IPS-15b (cell line): ENCODE measurements at regions not wholly inside any gene's neighbourhood (a gene's known extent, or its start where the extent isn't known, plus 50 kb on each side); places are given as distances from the start of the nearest gene placed in this dataset.

ENCODE experiments used
- H3K27me3 ChIP-seq: one replicate; pipeline ENCODE4 v1.6.1; 2013; ENCODE audit warnings: low read length; ENCODE audit not compliant: control insufficient read depth, insufficient read depth
- H3K36me3 ChIP-seq: one replicate; pipeline ENCODE4 v1.6.1; 2013; ENCODE audit warnings: low read length; ENCODE audit not compliant: control insufficient read depth, insufficient read depth
- H3K4me1 ChIP-seq: one replicate; pipeline ENCODE4 v1.6.1; 2013; ENCODE audit warnings: mild to moderate bottlenecking, low read length; ENCODE audit not compliant: control insufficient read depth, insufficient read depth
- H3K4me3 ChIP-seq: one replicate; pipeline ENCODE4 v1.5.1; 2013; ENCODE audit warnings: low read depth, low read length
- H3K9ac ChIP-seq: one replicate; pipeline ENCODE4 v1.6.1; 2013; ENCODE audit warnings: low read depth, mild to moderate bottlenecking, low read length
- H3K9me3 ChIP-seq: one replicate; pipeline ENCODE4 v1.6.1; 2013; ENCODE audit warnings: mild to moderate bottlenecking, low read length; ENCODE audit not compliant: control insufficient read depth, insufficient read depth

GRCh38 chr6:40164345-40164755 is 230.1 kb upstream of the MOCS1 start:
- Histone ChIP-seq H3K27me3 (no peaks in the 10 kb centered on the region), H3K36me3 (no peaks in the 10 kb centered on the region), H3K4me3 (no peak overlapping the region), H3K9me3 (no peaks in the 10 kb centered on the region), H3K9ac (no peak overlapping the region), H3K4me1 (no peaks in the 10 kb centered on the region)

GRCh38 chr6:40163924-40164323 is 229.7 kb upstream of the MOCS1 start:
- H3K9ac ChIP-seq: no peak overlapping the region
- H3K4me1 ChIP-seq: no peaks in the 10 kb centered on the region
- H3K9me3 ChIP-seq: no peaks in the 10 kb centered on the region
- H3K36me3 ChIP-seq: no peaks in the 10 kb centered on the region
- H3K27me3 ChIP-seq: no peaks in the 10 kb centered on the region
- no peak overlapping the region for H3K4me3 ChIP-seq

- no peaks in the 10 kb centered on the region for H3K36me3 ChIP-seq
- no peak overlapping the region for H3K9ac ChIP-seq
- no peaks in the 10 kb centered on the region for H3K9me3 ChIP-seq
- no peak overlapping the region for H3K4me3 ChIP-seq
- no peaks in the 10 kb centered on the region for H3K4me1 ChIP-seq
- H3K27me3 ChIP-seq: no peaks in the 10 kb centered on the region
These were observed 227.8 kb upstream of the MOCS1 start for GRCh38 chr6:40162074-40162473.

GRCh38 chr6:40160826-40161225 is 226.6 kb upstream of the MOCS1 start:
- no peaks in the 10 kb centered on the region for H3K4me1 ChIP-seq
- H3K9ac ChIP-seq: no peak overlapping the region
- H3K36me3 ChIP-seq: no peaks in the 10 kb centered on the region
- no peaks in the 10 kb centered on the region for H3K27me3 ChIP-seq
- H3K4me3 ChIP-seq: no peak overlapping the region
- H3K9me3 ChIP-seq: no peaks in the 10 kb centered on the region

DNA sequence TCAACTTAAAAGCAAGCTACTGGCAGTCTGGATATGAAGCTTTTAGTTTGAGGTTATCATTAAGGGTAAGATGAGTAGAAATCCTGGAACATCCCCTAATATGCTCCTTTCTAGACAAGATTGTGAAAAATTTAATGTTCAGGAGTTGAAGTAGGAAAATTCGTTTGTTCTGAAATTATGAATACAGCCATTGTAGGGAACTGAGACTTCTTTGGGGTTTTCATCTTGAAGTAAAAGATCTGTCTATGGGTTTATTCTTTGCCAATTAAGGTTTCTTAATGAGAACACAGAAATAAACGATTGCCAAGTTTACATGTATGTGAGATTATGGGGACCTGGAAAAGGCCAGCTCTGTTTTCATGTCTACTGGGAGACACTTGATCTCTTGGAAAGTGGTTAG is 225.6 kb upstream of the MOCS1 start:
- H3K36me3 ChIP-seq: no peaks in the 10 kb centered on the region
- no peak overlapping the region for H3K4me3 ChIP-seq
- H3K4me1 ChIP-seq: no peaks in the 10 kb centered on the region
- H3K9me3 ChIP-seq: no peaks in the 10 kb centered on the region
- H3K9ac ChIP-seq: no peak overlapping the region
- no peaks in the 10 kb centered on the region for H3K27me3 ChIP-seq

GRCh38 chr6:40152701-40153436 is 218.6 kb upstream of the MOCS1 start:
- H3K4me1 ChIP-seq: no peaks in the 10 kb centered on the region
- no peak overlapping the region for H3K4me3 ChIP-seq
- no peaks in the 10 kb centered on the region for H3K9me3 ChIP-seq
- no peaks in the 10 kb centered on the region for H3K36me3 ChIP-seq
- H3K27me3 ChIP-seq: no peaks in the 10 kb centered on the region
- H3K9ac ChIP-seq: no peak overlapping the region

DNA sequence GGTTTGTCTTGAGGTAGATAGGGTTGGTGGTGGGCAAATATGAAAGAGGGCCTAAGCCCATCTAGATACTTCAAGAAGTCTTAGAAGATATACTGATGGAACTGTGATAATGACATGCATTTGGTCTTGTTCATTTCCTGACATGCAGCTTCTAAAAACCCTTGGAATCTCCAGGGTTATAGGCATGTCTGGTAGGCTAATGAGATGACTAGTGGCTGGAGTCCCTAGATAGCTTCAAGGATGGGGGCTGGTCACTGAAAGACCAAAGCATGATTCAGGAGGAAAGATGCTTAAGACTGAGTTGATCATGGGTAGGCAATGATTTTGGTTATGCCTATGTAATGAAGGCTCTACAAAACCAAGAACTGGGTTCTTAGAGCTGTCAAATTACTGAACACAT is 217.9 kb upstream of the MOCS1 start:
- H3K4me3 ChIP-seq: no peak overlapping the region
- no peaks in the 10 kb centered on the region for H3K4me1 ChIP-seq
- no peak overlapping the region for H3K9ac ChIP-seq
- H3K27me3 ChIP-seq: no peaks in the 10 kb centered on the region
- no peaks in the 10 kb centered on the region for H3K36me3 ChIP-seq
- H3K9me3 ChIP-seq: no peaks in the 10 kb centered on the region

DNA sequence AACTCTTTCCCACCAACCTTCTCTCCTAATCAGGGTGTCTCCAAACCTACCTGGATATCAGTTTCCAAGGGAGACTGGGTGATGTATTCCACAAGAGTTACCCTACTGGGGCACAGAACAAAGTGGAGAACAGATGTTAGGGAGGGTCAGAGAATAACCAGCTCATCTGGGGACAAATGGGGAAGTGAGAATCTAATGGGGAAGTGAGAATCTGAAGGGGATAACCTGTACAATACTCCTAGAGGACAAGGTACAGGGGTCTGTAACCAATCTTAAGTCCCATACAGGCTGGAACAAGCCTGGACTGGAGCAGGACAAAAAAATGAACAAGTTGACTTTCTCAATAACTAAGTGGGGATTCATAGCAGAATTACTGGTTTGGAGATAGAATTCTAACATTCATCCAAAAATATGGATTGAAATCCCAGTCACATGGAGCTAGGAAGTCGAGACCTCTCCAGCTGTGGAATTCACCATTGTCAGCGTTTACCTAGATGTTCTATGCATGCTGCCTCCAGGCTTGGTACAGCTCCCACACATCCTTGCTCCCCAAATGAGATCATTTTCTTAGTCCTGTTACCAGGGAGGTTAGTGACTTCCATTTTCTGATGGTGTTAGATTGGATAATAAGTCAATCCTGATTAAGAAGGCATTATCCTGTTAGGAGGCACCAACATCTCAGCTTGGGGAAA is 214.8 kb upstream of the MOCS1 start:
- Histone ChIP-seq H3K4me1 (no peaks in the 10 kb centered on the region), H3K9ac (no peak overlapping the region), H3K27me3 (peaks cover 2% of the 10 kb centered on the region), H3K4me3 (no peak overlapping the region), H3K36me3 (no peaks in the 10 kb centered on the region), H3K9me3 (no peaks in the 10 kb centered on the region)

- Histone ChIP-seq H3K27me3 (peaks cover 2% of the 10 kb centered on the region), H3K36me3 (no peaks in the 10 kb centered on the region), H3K4me3 (no peak overlapping the region), H3K9me3 (no peaks in the 10 kb centered on the region), H3K4me1 (no peaks in the 10 kb centered on the region), H3K9ac (no peak overlapping the region)
These were observed 212.6 kb upstream of the MOCS1 start for GRCh38 chr6:40146902-40147301.

- H3K4me3 ChIP-seq: no peak overlapping the region
- H3K9ac ChIP-seq: no peak overlapping the region
- no peaks in the 10 kb centered on the region for H3K36me3 ChIP-seq
- no peaks in the 10 kb centered on the region for H3K4me1 ChIP-seq
- H3K9me3 ChIP-seq: no peaks in the 10 kb centered on the region
- peaks cover 2% of the 10 kb centered on the region for H3K27me3 ChIP-seq
These were observed 205.2 kb upstream of the MOCS1 start for GRCh38 chr6:40139447-40139846.

DNA sequence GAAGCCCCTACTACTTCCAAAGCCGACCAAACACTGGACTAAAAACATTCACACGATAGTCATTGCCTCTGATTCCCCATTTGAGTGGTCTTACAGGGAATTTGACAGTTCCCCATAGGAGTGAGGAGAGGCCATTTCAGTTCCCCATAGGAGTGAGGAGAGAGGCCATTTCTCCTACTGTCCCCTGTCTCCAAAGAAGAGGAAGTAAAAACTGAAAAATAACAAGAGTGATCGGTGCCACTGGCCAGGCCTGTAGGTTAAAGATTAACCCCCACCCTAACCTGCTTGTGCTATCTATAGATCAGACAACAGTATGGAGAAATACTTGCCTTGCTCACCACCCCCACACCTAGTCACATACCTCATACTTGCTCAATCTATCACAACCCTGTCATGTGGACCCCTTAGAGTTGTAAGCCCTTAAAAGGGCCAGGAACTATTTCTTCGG is 204.0 kb upstream of the MOCS1 start:
- Histone ChIP-seq H3K4me3 (no peak overlapping the region), H3K27me3 (peaks cover 2% of the 10 kb centered on the region), H3K36me3 (no peaks in the 10 kb centered on the region), H3K9ac (no peak overlapping the region), H3K4me1 (no peaks in the 10 kb centered on the region), H3K9me3 (no peaks in the 10 kb centered on the region)

- H3K9ac ChIP-seq: no peak overlapping the region
- H3K9me3 ChIP-seq: no peaks in the 10 kb centered on the region
- H3K4me3 ChIP-seq: no peak overlapping the region
- H3K4me1 ChIP-seq: no peaks in the 10 kb centered on the region
- peaks cover 2% of the 10 kb centered on the region for H3K27me3 ChIP-seq
- no peaks in the 10 kb centered on the region for H3K36me3 ChIP-seq
These were observed 201.3 kb upstream of the MOCS1 start for GRCh38 chr6:40135491-40136072.
